Central memory CD8-positive, alpha-beta T cell (primary cell): ENCODE measurements at regions not wholly inside any gene's neighbourhood (a gene's known extent, or its start where the extent isn't known, plus 50 kb on each side); places are given as distances from the start of the nearest gene placed in this dataset.
"Not testable (repeated sequence)": the region's sequence is repeated elsewhere in the genome, so short reads cannot be mapped to it uniquely, and the experiment has no call there.

ENCODE experiments used
- ATAC-seq: fragments of 150-1000 bp; cut with Tn5 transposase; replicated peaks from 2 replicates; pipeline ENCODE4 v1.10.0; 2022; ENCODE audit warnings: mild to moderate bottlenecking, moderate FRiP score, moderate number of reproducible peaks; ENCODE audit not compliant: poor library complexity, severe bottlenecking; ENCODE audit errors: extremely low read depth
- DNase-seq, 2 donors: peaks; one replicate each; pipeline ENCODE4 v3.0.0; 2021; ENCODE audit warnings: low spot score in 2 of 2
- H3K27ac Mint-ChIP-seq: one replicate; pipeline ENCODE4 v1.8.0; 2022; ENCODE audit warnings: low read depth, mild to moderate bottlenecking, moderate library complexity, mixed read lengths
- H3K27me3 Mint-ChIP-seq: one replicate; pipeline ENCODE4 v1.8.0; 2022; ENCODE audit warnings: mixed read lengths
- H3K36me3 Mint-ChIP-seq: one replicate; pipeline ENCODE4 v1.8.0; 2022; ENCODE audit warnings: mild to moderate bottlenecking, moderate library complexity, mixed read lengths; ENCODE audit not compliant: insufficient read depth
- H3K4me1 Mint-ChIP-seq: one replicate; pipeline ENCODE4 v1.8.0; 2022; ENCODE audit warnings: mixed read lengths
- H3K4me3 Mint-ChIP-seq: one replicate; pipeline ENCODE4 v1.8.0; 2022; ENCODE audit warnings: mild to moderate bottlenecking, moderate library complexity, mixed read lengths
- H3K9me3 Mint-ChIP-seq: one replicate; pipeline ENCODE4 v1.8.0; 2022; ENCODE audit warnings: mixed read lengths

DNA sequence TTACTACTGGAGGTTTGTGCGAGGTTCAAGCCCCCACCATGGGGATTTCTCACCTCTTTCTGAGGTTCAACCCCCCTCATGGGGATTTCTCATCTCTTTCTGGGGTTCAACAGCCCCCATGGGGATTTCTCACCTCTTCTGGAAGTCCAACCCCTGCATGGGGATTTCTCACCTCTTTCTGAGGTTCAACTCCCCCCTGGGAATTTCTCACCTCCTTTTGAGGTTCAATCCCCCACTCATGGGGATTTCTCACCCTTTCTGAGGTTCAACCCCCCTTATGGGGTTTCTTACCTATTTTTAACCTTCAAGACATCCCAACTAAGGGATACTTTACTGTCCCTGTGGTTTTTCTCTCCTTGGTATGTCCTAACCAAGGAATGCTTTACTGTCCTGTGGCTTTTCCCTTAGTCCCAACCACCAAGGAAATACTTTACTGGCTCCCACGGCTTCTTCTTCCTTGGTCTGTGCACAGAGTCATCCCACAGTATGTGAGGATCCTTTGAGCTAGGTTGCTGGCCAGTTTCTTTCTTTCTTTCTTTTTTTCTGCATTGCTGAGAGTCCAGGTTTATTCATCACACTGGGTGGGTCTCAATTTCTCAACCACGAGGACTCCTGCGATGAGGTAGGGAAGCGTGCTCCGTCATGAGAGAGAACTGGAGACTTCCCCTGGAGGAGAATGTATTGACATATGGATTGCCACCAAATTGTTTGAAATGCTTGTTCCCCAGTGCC, 2140.2 kb downstream of the TP53TG3F start:
- no peaks in the 10 kb centered on the region for H3K27me3 Mint-ChIP-seq

DNA sequence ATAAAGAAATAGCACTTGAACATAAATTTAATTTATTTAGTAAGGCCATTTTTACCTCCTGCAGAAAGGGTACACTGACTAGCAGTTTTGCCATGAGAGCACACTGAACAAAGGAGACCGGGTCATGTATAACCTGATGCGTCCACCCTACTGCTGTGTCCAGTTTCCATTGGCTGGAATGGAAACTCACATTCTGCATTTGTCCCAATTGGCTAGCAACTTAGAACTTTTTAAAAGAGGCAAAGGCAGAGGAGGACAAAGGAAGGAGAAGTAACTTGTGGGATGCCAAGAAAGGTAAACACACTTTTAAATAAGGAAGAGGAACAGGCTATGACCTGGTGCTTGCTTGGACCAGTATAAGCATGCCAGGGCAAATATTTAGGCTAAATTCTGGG, 2140.7 kb downstream of the TP53TG3F start:
- H3K27me3 Mint-ChIP-seq, H3K27ac Mint-ChIP-seq, DNase-seq, H3K4me1 Mint-ChIP-seq, H3K36me3 Mint-ChIP-seq, ATAC-seq, H3K4me3 Mint-ChIP-seq: not testable (repeated sequence)
- peaks cover 27% of the 10 kb centered on the region for H3K9me3 Mint-ChIP-seq

More for the DNA sequence above, 2140.2 kb downstream of the TP53TG3F start:
- H3K4me3 Mint-ChIP-seq = no peak overlapping the region
- H3K4me1 Mint-ChIP-seq = no peaks in the 10 kb centered on the region
- DNase-seq (no peak), ATAC-seq (no peak)
- peaks cover 1% of the 10 kb centered on the region for H3K36me3 Mint-ChIP-seq
- no peak overlapping the region for H3K27ac Mint-ChIP-seq
- peaks cover 27% of the 10 kb centered on the region for H3K9me3 Mint-ChIP-seq

DNA sequence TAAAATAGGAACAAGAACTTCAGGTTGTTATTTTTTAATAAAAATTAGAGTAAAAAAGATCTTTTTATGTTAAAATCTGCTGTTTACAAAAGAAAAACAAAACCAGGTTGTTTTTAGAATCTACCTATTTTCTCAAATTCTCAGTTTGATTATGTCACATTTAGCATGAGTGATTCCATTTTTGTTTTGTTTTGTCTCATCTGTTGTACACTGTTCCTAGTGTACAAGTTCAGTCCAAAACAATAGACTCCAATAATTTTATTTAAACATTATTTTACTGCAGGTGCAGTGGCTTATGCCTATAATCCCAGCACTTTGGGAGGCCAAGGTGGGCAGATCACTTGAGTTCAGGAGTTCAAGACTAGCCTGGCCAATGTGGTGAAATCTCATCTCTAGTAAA, 2142.7 kb downstream of the TP53TG3F start:
- H3K36me3 Mint-ChIP-seq = peaks cover 1% of the 10 kb centered on the region
- no peak overlapping the region for H3K27ac Mint-ChIP-seq
- ATAC-seq = no peak
- H3K27me3 Mint-ChIP-seq = no peaks in the 10 kb centered on the region
- peaks cover 24% of the 10 kb centered on the region for H3K9me3 Mint-ChIP-seq
- no peak for DNase-seq
- H3K4me1 Mint-ChIP-seq = no peaks in the 10 kb centered on the region
- no peak overlapping the region for H3K4me3 Mint-ChIP-seq

DNA sequence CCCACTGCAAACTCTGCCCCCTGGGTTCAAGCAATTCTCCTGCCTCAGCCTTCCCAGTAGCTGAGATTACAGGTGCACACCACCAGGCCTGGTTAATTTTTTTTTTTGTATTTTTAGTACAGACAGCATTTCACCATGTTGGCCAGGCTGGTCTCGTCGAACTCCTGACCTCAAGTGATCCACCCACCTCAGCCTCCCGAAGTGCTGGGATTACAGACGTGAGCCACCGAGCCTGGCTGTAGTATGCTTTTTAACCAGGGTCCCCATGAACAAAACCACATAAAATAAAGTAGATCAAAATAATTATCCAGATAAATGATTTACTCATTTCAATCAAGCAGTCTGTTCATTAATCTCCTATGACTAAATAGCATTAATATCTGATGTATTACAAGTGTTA, 2144.0 kb downstream of the TP53TG3F start:
- peaks cover 15% of the 10 kb centered on the region for H3K9me3 Mint-ChIP-seq
- not testable (repeated sequence) for H3K4me3 Mint-ChIP-seq, DNase-seq, H3K27ac Mint-ChIP-seq, H3K27me3 Mint-ChIP-seq, ATAC-seq, H3K4me1 Mint-ChIP-seq, H3K36me3 Mint-ChIP-seq

DNA sequence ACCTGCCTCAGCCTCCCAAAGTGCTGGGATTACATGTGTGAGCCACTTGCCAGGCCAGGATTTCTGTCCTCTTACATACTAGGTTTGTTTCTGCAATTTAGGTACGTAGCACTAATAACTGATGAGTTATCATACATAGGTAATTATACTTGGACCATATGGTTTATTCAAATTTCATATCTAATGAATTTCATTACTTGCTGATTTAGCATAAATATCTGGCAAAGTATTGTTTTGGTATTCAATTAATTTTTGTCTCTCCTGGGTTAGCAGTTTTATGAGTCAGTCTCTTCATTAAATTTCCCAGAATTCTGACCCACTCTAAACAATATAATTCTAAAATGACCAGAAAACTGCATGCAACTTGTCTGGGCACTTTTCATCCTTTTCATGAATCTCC, 2146.5 kb downstream of the TP53TG3F start:
- ATAC-seq (no peak), DNase-seq (no peak)
- H3K4me1 Mint-ChIP-seq = no peaks in the 10 kb centered on the region
- no peak overlapping the region for H3K4me3 Mint-ChIP-seq
- H3K9me3 Mint-ChIP-seq = no peaks in the 10 kb centered on the region
- no peaks in the 10 kb centered on the region for H3K36me3 Mint-ChIP-seq
- H3K27me3 Mint-ChIP-seq = no peaks in the 10 kb centered on the region
- H3K27ac Mint-ChIP-seq = no peak overlapping the region

DNA sequence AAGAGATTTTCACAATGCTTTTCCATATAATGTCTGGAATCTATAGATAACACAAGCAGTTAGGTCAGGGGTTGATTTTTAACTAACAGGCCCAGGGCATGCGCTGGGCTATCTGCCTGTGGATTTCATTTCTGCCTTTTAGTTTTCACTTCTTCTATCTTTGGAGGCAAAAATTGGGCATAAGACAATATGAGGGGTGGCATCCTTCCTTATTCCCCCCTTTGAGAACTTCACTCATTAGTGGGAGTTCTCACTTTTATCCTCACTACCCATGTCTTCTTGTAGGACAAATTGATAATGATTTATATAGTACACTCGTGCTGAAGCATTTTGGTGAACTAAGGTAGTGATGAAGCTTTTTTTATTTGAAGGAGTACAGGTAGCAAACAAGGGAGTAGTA, 2155.5 kb downstream of the TP53TG3F start:
- not testable (repeated sequence) for DNase-seq, H3K36me3 Mint-ChIP-seq, H3K27ac Mint-ChIP-seq, ATAC-seq, H3K27me3 Mint-ChIP-seq, H3K9me3 Mint-ChIP-seq, H3K4me3 Mint-ChIP-seq, H3K4me1 Mint-ChIP-seq

DNA sequence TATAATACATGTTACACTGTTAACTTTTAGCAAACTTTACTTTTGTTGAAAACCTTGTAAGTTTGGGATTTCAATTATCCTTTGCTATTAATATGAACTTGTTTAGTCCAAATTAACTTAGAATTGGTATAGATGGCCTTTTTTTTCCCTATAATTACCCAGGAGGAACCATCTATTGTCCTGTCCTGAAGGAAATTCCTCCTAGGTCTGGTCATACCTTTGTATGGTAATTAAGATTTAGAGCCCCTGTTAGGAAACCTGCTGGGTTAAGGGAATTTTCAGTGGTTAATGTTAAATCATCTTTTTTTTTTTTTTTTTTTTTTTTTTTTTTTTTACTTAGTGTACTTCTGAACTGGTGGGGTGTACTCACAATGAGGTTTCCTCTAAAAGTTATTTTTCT, 2159.8 kb downstream of the TP53TG3F start:
- H3K9me3 Mint-ChIP-seq = peaks cover 24% of the 10 kb centered on the region

DNA sequence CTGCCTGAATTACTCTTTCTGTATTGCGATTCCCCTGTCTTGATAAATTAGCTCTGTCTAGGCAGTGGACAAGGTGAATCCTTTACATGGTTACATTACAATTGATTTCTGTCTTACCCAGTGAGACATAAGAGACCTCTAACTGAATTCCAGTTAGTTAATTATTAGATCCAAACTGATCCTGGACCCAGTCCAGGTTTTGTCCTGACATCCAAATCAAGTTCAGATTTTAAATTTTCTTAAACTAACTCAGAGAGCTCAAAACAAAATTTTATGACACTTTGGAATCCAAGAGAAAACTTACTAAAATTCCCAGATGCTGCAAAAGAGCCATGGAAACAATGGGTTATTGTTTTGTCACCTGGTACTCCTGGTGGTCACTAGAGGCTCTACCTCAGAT, 2166.6 kb downstream of the TP53TG3F start:
- Mint-ChIP-seq H3K4me3 (no peak overlapping the region), H3K9me3 (peaks cover 23% of the 10 kb centered on the region), H3K36me3 (no peaks in the 10 kb centered on the region), H3K27me3 (no peaks in the 10 kb centered on the region), H3K4me1 (no peaks in the 10 kb centered on the region), H3K27ac (no peak overlapping the region)
- no peak for ATAC-seq
- DNase-seq = no peak

More for the DNA sequence above, 2159.8 kb downstream of the TP53TG3F start:
- not testable (repeated sequence) for H3K36me3 Mint-ChIP-seq, H3K27me3 Mint-ChIP-seq, H3K4me1 Mint-ChIP-seq, H3K4me3 Mint-ChIP-seq, DNase-seq, ATAC-seq, H3K27ac Mint-ChIP-seq

DNA sequence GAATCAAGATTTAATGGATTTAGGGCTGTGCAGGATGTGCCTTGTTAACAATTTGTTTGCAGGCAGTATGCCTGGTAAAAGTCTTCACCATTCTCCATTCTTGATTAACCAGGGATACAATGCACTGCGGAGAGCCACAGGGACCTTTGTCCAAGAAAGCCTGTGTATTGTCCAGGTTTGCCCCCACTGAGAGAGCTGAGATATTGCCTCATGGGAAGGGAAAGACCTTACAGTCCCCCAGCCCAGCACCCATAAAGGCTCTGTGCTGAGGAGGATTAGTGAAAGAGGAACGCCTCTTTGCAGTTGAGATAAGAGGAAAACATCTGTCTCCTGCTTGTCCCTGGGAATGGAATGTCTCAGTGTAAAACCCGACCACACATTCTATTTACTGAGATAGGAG, 2169.6 kb downstream of the TP53TG3F start:
- Mint-ChIP-seq H3K27me3 (no peaks in the 10 kb centered on the region), H3K27ac (no peak overlapping the region), H3K4me3 (no peak overlapping the region), H3K4me1 (no peaks in the 10 kb centered on the region), H3K9me3 (peaks cover 21% of the 10 kb centered on the region), H3K36me3 (no peaks in the 10 kb centered on the region)
- ATAC-seq = no peak
- no peak for DNase-seq

DNA sequence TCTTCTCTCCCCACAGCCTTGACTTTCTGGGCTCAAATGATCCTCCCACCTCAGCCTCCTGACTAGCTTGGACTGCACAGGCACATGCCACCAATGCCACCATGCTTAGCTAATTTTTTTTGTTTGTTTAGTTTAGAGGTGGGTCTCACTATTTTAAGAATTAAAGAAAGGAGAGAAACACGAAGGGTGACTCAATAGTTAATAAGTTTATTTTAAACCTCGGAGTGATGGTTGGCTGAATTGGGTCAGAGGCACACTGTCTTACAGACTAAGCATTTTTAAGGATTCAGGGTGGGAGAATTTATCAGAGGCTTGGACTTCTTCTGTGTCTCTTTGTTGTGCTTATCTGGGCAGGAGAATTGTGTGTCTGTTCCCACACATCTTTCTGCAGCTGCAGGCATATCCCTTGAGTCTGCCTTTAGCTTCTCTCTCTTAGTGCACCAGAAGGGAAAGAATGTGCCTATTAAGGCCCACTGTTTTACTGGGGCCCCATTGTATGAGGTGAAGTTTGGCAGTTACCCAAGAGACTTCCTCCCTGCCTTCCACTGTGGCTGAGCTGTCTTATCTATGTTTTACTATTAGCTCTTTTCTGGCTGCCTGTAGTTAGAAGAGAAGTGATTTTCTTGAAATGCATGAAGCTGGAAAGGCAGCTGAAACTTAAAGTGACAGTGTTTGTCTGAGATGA, 2172.0 kb downstream of the TP53TG3F start:
- Mint-ChIP-seq H3K27ac (no peak overlapping the region), H3K4me3 (no peak overlapping the region), H3K27me3 (no peaks in the 10 kb centered on the region), H3K9me3 (peaks cover 26% of the 10 kb centered on the region), H3K36me3 (no peaks in the 10 kb centered on the region), H3K4me1 (no peaks in the 10 kb centered on the region)
- DNase-seq (no peak), ATAC-seq (no peak)

DNA sequence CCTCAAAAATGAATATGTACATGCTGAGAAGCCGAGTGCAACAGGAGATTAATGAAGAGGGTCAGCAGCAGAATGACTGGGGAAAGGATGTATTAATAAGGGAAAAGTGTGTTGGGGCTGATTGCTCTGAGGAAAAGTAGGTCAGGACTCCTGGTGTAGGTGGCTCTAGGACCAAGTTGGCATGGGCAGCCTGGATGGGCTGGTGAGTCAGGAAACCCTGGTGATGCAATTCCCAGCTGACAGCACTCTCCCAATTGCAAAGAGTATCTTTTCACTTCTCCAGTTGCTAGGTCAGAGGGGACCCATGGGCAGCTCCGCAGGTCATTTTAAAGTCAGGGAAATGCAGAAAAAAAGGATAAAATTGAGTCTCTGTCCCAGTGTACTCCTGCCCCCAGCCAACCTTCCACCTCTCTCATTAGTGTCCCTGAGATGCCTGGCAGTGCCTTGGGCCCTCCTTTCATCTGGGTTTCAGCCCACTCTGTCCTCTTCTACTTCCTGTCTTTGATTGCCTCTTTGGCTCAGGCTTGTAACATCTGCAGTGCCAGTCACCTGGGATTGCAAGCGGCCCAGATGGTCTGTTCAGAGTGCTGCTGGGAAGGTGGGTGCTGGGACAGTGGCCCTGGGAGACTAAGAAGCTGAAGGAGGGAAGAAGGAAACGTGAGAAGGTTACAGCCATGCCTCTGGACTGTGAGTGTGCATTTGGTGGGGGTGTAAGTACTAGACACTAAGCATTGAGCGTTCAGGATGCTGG, 2177.2 kb downstream of the TP53TG3F start:
- Mint-ChIP-seq H3K9me3 (peaks cover 28% of the 10 kb centered on the region), H3K27me3 (no peaks in the 10 kb centered on the region), H3K27ac (no peak overlapping the region), H3K4me1 (no peaks in the 10 kb centered on the region), H3K36me3 (no peaks in the 10 kb centered on the region), H3K4me3 (no peak overlapping the region)
- DNase-seq (no peak), ATAC-seq (no peak)

DNA sequence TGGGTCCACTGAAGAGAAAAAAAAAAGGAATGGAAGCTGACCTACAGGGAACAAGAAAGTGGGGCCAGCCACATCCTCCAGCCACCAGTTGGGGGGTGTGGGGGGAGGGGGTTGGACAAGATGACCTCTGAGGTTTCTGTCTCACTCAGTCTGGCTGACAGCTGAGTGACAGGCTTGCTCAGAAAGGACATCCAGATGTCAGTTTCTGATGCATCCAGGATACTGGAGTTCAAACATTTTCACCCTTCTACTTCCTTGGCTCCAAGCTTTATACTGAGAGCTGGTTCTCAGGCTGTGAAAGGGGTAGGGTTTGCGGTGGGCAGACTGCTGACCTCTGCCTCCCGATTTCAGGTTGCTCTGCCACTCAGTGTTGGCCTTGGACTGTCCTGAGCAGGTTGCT, 2178.3 kb downstream of the TP53TG3F start:
- ATAC-seq = no peak
- DNase-seq = no peak
- Mint-ChIP-seq H3K4me3 (no peak overlapping the region), H3K36me3 (no peaks in the 10 kb centered on the region), H3K27me3 (no peaks in the 10 kb centered on the region), H3K27ac (no peak overlapping the region), H3K4me1 (no peaks in the 10 kb centered on the region), H3K9me3 (peaks cover 28% of the 10 kb centered on the region)
